HEK293 (cell line): ENCODE measurements at regions not wholly inside any gene's neighbourhood (a gene's known extent, or its start where the extent isn't known, plus 50 kb on each side); places are given as distances from the start of the nearest gene placed in this dataset.

Experiments
- CTCF ChIA-PET: fragments of 350-600 bp; formaldehyde crosslinking; extraction: SDS; loops from one replicate; lab custom pipeline; 2021; ENCODE audit warnings: antibody characterized with exemption; lab: Yijun Ruan, JAX
- POLR2A ChIA-PET: fragments of 300-600 bp; formaldehyde crosslinking; extraction: SDS; loops from one replicate; lab custom pipeline; 2020; ENCODE audit warnings: antibody characterized with exemption, inconsistent platforms; lab: Yijun Ruan, JAX
- H3K27ac ChIP-seq: fragments of 200-500 bp; sonication (Bioruptor generic); 2 replicates; pipeline ENCODE4 v1.5.1; 2014; ENCODE audit warnings: low read depth, low read length, control low read depth, inconsistent platforms; ENCODE audit errors: extremely low read depth
- H3K36me3 ChIP-seq, 2 experiments: fragments of 200-500 bp in 1 of 2; sonication (Bioruptor generic) in 1 of 2; 1 replicate in 1 of 2; 2 replicates in 1 of 2; pipeline ENCODE4 v1.5.1; 2014 to 2017; ENCODE audit warnings: inconsistent platforms in 2 of 2, low read length in 2 of 2; ENCODE audit not compliant: control insufficient read depth in 2 of 2, insufficient read depth in 1 of 2
- H3K4me1 ChIP-seq: fragments of 200-500 bp; sonication (Bioruptor generic); 2 replicates; pipeline ENCODE4 v1.5.1; 2014; ENCODE audit warnings: mild to moderate bottlenecking, low read length, inconsistent platforms; ENCODE audit not compliant: control insufficient read depth, insufficient read depth
- H3K4me3 ChIP-seq: 2 replicates; pipeline ENCODE4 v1.5.1; 2011; ENCODE audit warnings: low read depth, mild to moderate bottlenecking, control low read depth, low read length, moderate library complexity
- H3K9me3 ChIP-seq: fragments of 200-500 bp; sonication (Bioruptor generic); 2 replicates; pipeline ENCODE4 v1.5.1; 2014; ENCODE audit warnings: low read depth, low read length, inconsistent platforms; ENCODE audit not compliant: control insufficient read depth, insufficient read depth
- GFI1B ChIP-seq: fragments of 450-650 bp; formaldehyde crosslinking; IDR thresholded peaks from 2 replicates; pipeline ENCODE4 v1.5.1; 2016; ENCODE audit warnings: missing biosample characterization, missing genetic modification characterization
- MYNN ChIP-seq: fragments of 450-650 bp; formaldehyde crosslinking; IDR thresholded peaks from 2 replicates; pipeline ENCODE4 v1.5.1; 2016; ENCODE audit warnings: missing biosample characterization, missing genetic modification characterization, borderline replicate concordance
- PRDM1 ChIP-seq: fragments of 450-650 bp; formaldehyde crosslinking; IDR thresholded peaks from 2 replicates; pipeline ENCODE4; 2016; ENCODE audit warnings: missing biosample characterization, missing genetic modification characterization
- SCRT2 ChIP-seq: fragments of 450-650 bp; formaldehyde crosslinking; IDR thresholded peaks from 2 replicates; pipeline ENCODE4 v1.5.1; 2016; ENCODE audit warnings: missing biosample characterization, missing genetic modification characterization
- YY1 ChIP-seq: fragments of 450-650 bp; formaldehyde crosslinking; IDR thresholded peaks from 2 replicates; pipeline ENCODE4 v1.5.1; 2018; ENCODE audit warnings: missing biosample characterization, missing genetic modification characterization
- ZBTB17 ChIP-seq: fragments of 450-650 bp; formaldehyde crosslinking; IDR thresholded peaks from 2 replicates; pipeline ENCODE4 v1.5.1; 2016; ENCODE audit warnings: missing biosample characterization, missing genetic modification characterization
- ZEB2 ChIP-seq: fragments of 450-650 bp; formaldehyde crosslinking; IDR thresholded peaks from 2 replicates; pipeline ENCODE4 v1.5.1; 2016; ENCODE audit warnings: missing biosample characterization, missing genetic modification characterization
- ZIC2 ChIP-seq: fragments of 450-650 bp; formaldehyde crosslinking; IDR thresholded peaks from 2 replicates; pipeline ENCODE4 v1.5.1; 2016; ENCODE audit warnings: missing biosample characterization, missing genetic modification characterization
- ZNF114 ChIP-seq: fragments of 450-650 bp; formaldehyde crosslinking; IDR thresholded peaks from 2 replicates; pipeline ENCODE4 v1.5.0; 2017; ENCODE audit warnings: missing biosample characterization, missing genetic modification characterization
- ZNF146 ChIP-seq: fragments of 450-650 bp; formaldehyde crosslinking; IDR thresholded peaks from 2 replicates; pipeline ENCODE4 v1.5.1; 2016; ENCODE audit warnings: missing biosample characterization, missing genetic modification characterization
- ZNF16 ChIP-seq: fragments of 450-650 bp; formaldehyde crosslinking; IDR thresholded peaks from 2 replicates; pipeline ENCODE4 v1.5.1; 2016; ENCODE audit warnings: low read depth, missing biosample characterization, missing genetic modification characterization
- ZNF175 ChIP-seq: fragments of 450-650 bp; formaldehyde crosslinking; IDR thresholded peaks from 2 replicates; pipeline ENCODE4 v1.5.1; 2016; ENCODE audit warnings: missing biosample characterization, missing genetic modification characterization
- ZNF37A ChIP-seq: fragments of 450-650 bp; IDR thresholded peaks from 2 replicates; pipeline ENCODE4 v1.5.1; 2018; ENCODE audit warnings: missing biosample characterization, missing genetic modification characterization
- ZNF521 ChIP-seq: fragments of 450-650 bp; formaldehyde crosslinking; IDR thresholded peaks from 2 replicates; pipeline ENCODE4 v1.5.1; 2017; ENCODE audit warnings: missing biosample characterization, mild to moderate bottlenecking, missing genetic modification characterization
- ZNF529 ChIP-seq: fragments of 450-650 bp; formaldehyde crosslinking; IDR thresholded peaks from 2 replicates; pipeline ENCODE4 v1.5.1; 2017; ENCODE audit warnings: missing genetic modification characterization, missing biosample characterization; ENCODE audit not compliant: insufficient replicate concordance
- ZNF626 ChIP-seq: fragments of 450-650 bp; sonication (Bioruptor Pico); formaldehyde crosslinking; IDR thresholded peaks from 2 replicates; pipeline ENCODE4 v1.5.1; 2018; ENCODE audit warnings: missing biosample characterization, missing genetic modification characterization, inconsistent platforms
- ZNF837 ChIP-seq: fragments of 450-650 bp; formaldehyde crosslinking; IDR thresholded peaks from 2 replicates; pipeline ENCODE4 v1.5.1; 2016; ENCODE audit warnings: missing biosample characterization, missing genetic modification characterization
- TF ChIP-seq, protein P1 (sequence below): fragments of 450-650 bp; formaldehyde crosslinking; IDR thresholded peaks from 2 replicates; pipeline ENCODE4 v1.5.1; 2016; ENCODE audit warnings: missing biosample characterization, missing genetic modification characterization
- TF ChIP-seq, protein P2 (sequence below): fragments of 450-650 bp; formaldehyde crosslinking; IDR thresholded peaks from 2 replicates; pipeline ENCODE4 v1.5.1; 2016; ENCODE audit warnings: missing biosample characterization, missing genetic modification characterization
- TF ChIP-seq, protein P3 (sequence below): fragments of 450-650 bp; formaldehyde crosslinking; IDR thresholded peaks from 2 replicates; pipeline ENCODE4 v1.5.1; 2017; ENCODE audit warnings: missing biosample characterization, missing genetic modification characterization
- TF ChIP-seq, protein P4 (sequence below): fragments of 450-650 bp; formaldehyde crosslinking; IDR thresholded peaks from 2 replicates; pipeline ENCODE4 v1.5.1; 2017; ENCODE audit warnings: missing biosample characterization, missing genetic modification characterization
- TF ChIP-seq, protein P5 (sequence below): fragments of 450-650 bp; formaldehyde crosslinking; IDR thresholded peaks from 2 replicates; pipeline ENCODE4 v1.5.1; 2016; ENCODE audit warnings: missing biosample characterization, missing genetic modification characterization

DNA sequence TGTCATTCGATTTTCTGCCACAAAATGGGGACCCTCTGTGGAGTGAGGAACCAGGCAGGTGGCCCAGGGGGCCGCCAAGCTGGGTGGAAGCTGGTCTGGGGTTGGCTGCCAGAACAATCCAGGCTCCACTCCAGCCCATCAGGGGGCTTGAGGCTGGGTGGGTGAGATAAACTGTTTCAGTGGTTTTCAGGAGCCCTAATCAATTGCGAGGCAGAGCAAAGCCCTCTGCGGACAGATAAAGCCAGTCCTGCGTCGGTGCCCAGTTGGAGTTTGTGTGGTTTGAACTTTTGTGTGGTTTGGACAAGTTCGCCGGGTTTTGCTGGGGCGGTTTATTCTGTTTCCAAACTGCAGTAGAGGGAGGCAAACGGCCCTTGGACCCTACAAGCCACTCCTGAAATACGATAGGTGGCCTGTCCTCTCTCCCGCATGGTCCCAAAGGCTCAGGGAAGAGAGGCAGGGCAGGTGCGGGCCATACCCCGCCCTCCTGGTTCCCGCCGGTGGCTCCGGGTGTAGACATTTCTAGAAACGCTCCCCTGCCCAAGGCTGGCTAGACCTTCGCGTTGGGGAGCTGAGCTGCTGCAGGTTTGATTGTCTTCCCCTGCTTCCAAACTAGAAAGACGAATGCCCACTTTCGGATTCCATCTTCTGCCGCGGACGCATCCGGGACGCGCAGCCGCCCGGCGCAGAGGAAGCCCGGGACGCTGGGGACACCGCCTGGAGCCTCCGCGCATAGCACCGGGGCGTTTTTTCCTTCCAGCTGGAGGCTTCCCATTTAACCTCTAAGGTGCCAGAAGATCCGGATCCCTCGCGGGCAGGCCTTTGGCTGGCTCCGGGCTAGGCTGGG, 169.0 kb upstream of the BCOR start (continued):
- TF ChIP-seq, protein P1, sequence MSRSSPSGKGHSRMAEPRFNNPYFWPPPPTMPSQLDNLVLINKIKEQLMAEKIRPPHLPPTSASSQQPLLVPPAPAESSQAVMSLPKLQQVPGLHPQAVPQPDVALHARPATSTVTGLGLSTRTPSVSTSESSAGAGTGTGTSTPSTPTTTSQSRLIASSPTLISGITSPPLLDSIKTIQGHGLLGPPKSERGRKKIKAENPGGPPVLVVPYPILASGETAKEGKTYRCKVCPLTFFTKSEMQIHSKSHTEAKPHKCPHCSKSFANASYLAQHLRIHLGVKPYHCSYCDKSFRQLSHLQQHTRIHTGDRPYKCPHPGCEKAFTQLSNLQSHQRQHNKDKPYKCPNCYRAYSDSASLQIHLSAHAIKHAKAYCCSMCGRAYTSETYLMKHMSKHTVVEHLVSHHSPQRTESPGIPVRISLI (tag by site-specific recombination) = peak; percentile 58; the same call in 1 of the 2 replicates
- TF ChIP-seq, protein P2, sequence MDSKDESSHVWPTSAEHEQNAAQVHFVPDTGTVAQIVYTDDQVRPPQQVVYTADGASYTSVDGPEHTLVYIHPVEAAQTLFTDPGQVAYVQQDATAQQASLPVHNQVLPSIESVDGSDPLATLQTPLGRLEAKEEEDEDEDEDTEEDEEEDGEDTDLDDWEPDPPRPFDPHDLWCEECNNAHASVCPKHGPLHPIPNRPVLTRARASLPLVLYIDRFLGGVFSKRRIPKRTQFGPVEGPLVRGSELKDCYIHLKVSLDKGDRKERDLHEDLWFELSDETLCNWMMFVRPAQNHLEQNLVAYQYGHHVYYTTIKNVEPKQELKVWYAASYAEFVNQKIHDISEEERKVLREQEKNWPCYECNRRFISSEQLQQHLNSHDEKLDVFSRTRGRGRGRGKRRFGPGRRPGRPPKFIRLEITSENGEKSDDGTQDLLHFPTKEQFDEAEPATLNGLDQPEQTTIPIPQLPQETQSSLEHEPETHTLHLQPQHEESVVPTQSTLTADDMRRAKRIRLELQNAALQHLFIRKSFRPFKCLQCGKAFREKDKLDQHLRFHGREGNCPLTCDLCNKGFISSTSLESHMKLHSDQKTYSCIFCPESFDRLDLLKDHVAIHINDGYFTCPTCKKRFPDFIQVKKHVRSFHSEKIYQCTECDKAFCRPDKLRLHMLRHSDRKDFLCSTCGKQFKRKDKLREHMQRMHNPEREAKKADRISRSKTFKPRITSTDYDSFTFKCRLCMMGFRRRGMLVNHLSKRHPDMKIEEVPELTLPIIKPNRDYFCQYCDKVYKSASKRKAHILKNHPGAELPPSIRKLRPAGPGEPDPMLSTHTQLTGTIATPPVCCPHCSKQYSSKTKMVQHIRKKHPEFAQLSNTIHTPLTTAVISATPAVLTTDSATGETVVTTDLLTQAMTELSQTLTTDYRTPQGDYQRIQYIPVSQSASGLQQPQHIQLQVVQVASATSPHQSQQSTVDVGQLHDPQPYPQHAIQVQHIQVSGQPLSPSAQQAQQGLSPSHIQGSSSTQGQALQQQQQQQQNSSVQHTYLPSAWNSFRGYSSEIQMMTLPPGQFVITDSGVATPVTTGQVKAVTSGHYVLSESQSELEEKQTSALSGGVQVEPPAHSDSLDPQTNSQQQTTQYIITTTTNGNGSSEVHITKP (tag by site-specific recombination) = no peak
- TF ChIP-seq ZBTB17 (tag by site-specific recombination) = peak; percentile 81
- TF ChIP-seq, protein P3, sequence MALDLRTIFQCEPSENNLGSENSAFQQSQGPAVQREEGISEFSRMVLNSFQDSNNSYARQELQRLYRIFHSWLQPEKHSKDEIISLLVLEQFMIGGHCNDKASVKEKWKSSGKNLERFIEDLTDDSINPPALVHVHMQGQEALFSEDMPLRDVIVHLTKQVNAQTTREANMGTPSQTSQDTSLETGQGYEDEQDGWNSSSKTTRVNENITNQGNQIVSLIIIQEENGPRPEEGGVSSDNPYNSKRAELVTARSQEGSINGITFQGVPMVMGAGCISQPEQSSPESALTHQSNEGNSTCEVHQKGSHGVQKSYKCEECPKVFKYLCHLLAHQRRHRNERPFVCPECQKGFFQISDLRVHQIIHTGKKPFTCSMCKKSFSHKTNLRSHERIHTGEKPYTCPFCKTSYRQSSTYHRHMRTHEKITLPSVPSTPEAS (tag by site-specific recombination) = no peak
- 0 out of 2 replicates have a peak, but pooled peaks have one; percentile 22 for TF ChIP-seq ZIC2
- TF ChIP-seq ZNF146 (tag by site-specific recombination) = no peak
- TF ChIP-seq, all 188 proteins: peak for 19

- no peaks in the 10 kb centered on the region for H3K36me3 ChIP-seq
- no peaks in the 10 kb centered on the region for H3K9me3 ChIP-seq
- POLR2A ChIA-PET = no interaction called here
- no peak for TF ChIP-seq ZNF114 (tag by site-specific recombination)
- no peak for TF ChIP-seq YY1 (tag by site-specific recombination)
- TF ChIP-seq PRDM1 (tag by site-specific recombination) = no peak
- TF ChIP-seq, all 188 proteins: peak for 0
- Histone ChIP-seq H3K4me3 (no peak overlapping the region), H3K27ac (no peak overlapping the region), H3K4me1 (no peaks in the 10 kb centered on the region)
- CTCF ChIA-PET = no interaction called here
Observed at GRCh38 chrX:40265936-40266335, 168.2 kb upstream of the BCOR start.

DNA sequence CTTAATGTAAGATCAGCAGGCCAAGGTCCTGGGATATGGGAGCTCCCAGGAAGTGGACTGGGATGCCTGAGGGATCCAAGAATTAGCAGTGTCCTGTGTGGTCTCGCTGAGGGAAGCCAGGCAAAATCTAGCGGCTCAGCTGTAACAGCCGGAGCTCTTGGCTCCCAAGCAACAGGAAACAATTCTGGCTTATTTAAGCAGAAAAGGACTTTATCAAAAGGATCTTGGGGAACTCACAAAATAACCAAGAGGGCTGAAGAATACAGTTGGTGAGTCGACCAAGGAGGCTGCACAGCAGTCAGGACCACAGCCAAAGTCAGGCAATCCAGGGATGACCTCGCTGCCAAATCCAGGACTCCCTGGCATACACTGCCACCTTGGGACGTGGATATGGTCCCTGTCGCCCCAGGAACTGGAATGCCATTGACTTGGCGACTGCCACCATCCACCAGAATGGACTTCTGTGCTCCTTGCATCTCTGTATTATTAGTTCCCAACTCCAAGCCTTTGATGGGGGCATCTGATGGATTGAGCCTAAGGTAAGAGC, 165.3 kb upstream of the BCOR start:
- CTCF ChIA-PET = interaction anchor here (0.6 kb wide), 1 partner anchor 132 kb away, joined by 3 read pairs; no protein-coding TSS in a partner anchor
- no peaks in the 10 kb centered on the region for H3K4me1 ChIP-seq
- TF ChIP-seq GFI1B (no peak), ZNF521 (tag by site-specific recombination) (no peak), ZNF529 (tag by site-specific recombination) (no peak), MYNN (no peak), ZNF16 (tag by site-specific recombination) (no peak), ZNF175 (tag by site-specific recombination) (no peak), ZNF37A (tag by site-specific recombination) (no peak), ZEB2 (no peak), SCRT2 (tag by site-specific recombination) (no peak), ZNF626 (tag by site-specific recombination) (no peak), ZNF837 (no peak)
- TF ChIP-seq, protein P4, sequence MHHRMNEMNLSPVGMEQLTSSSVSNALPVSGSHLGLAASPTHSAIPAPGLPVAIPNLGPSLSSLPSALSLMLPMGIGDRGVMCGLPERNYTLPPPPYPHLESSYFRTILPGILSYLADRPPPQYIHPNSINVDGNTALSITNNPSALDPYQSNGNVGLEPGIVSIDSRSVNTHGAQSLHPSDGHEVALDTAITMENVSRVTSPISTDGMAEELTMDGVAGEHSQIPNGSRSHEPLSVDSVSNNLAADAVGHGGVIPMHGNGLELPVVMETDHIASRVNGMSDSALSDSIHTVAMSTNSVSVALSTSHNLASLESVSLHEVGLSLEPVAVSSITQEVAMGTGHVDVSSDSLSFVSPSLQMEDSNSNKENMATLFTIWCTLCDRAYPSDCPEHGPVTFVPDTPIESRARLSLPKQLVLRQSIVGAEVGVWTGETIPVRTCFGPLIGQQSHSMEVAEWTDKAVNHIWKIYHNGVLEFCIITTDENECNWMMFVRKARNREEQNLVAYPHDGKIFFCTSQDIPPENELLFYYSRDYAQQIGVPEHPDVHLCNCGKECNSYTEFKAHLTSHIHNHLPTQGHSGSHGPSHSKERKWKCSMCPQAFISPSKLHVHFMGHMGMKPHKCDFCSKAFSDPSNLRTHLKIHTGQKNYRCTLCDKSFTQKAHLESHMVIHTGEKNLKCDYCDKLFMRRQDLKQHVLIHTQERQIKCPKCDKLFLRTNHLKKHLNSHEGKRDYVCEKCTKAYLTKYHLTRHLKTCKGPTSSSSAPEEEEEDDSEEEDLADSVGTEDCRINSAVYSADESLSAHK (tag by site-specific recombination) = no peak
- TF ChIP-seq, protein P5, sequence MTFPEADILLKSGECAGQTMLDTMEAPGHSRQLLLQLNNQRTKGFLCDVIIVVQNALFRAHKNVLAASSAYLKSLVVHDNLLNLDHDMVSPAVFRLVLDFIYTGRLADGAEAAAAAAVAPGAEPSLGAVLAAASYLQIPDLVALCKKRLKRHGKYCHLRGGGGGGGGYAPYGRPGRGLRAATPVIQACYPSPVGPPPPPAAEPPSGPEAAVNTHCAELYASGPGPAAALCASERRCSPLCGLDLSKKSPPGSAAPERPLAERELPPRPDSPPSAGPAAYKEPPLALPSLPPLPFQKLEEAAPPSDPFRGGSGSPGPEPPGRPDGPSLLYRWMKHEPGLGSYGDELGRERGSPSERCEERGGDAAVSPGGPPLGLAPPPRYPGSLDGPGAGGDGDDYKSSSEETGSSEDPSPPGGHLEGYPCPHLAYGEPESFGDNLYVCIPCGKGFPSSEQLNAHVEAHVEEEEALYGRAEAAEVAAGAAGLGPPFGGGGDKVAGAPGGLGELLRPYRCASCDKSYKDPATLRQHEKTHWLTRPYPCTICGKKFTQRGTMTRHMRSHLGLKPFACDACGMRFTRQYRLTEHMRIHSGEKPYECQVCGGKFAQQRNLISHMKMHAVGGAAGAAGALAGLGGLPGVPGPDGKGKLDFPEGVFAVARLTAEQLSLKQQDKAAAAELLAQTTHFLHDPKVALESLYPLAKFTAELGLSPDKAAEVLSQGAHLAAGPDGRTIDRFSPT = no peak

More for the DNA sequence above, 165.3 kb upstream of the BCOR start:
- POLR2A ChIA-PET = no interaction called here
- Histone ChIP-seq H3K36me3 (no peaks in the 10 kb centered on the region), H3K4me3 (no peak overlapping the region), H3K27ac (no peak overlapping the region), H3K9me3 (no peaks in the 10 kb centered on the region)
